ENCODE measurements at regions not wholly inside any gene's neighbourhood (a gene's known extent, or its start where the extent isn't known, plus 50 kb on each side); places are given as distances from the start of the nearest gene placed in this dataset.

- Histone ChIP-seq H3K4me2 (no peak overlapping the region), H3K9me3 (ENCODE audit: insufficient read depth, low read depth) (no peaks in the 10 kb centered on the region), H3F3A (ENCODE audit: insufficient read depth, low read depth) (no peaks in the 10 kb centered on the region), H3K79me2 (ENCODE audit: low read depth) (no peaks in the 10 kb centered on the region), H3K4me3 (no peak overlapping the region), H2AFZ (no peak overlapping the region), H3K27me3 (ENCODE audit: insufficient read depth, low read depth) (peaks cover 95% of the 10 kb centered on the region), H3K27ac (no peak overlapping the region), H3K36me3 (ENCODE audit: low read depth) (no peaks in the 10 kb centered on the region), H3K4me1 (replicated peaks; ENCODE audit: insufficient read depth) (peaks cover 5% of the 10 kb centered on the region; the same call in 1 of the 2 replicates), H3K9me2 (ENCODE audit: insufficient read depth) (no peaks in the 10 kb centered on the region), H4K20me1 (ENCODE audit: insufficient read depth) (no peaks in the 10 kb centered on the region; the same call in 1 of the 2 replicates)
- no peak for TF ChIP-seq CTCF (conservative IDR thresholded peaks at IDR 0.05)
- no peak for TF ChIP-seq EZH2 (IDR thresholded peaks at IDR 0.05; ENCODE audit: low read depth)
- intact Hi-C loops (cut with micrococcal nuclease; ENCODE audit: unreplicated experiment): no loop called here
- DNase-seq: no peak
- no TSS peak for BruUV-seq (replicated peaks)
- POLR2A ChIA-PET (ENCODE audit: unreplicated experiment): no interaction called here
- CTCF ChIA-PET: no interaction called here
These were observed 60.9 kb upstream of the FBRSL1 start for GRCh38 chr12:132428936-132429601.

GRCh38 chr12:132427999-132428935 lies 61.7 kb upstream of the FBRSL1 start:
- intact Hi-C loops (cut with micrococcal nuclease; ENCODE audit: unreplicated experiment): no loop called here
- no peaks in the 10 kb centered on the region; the same call in 1 of the 2 replicates for H4K20me1 ChIP-seq (ENCODE audit: insufficient read depth)
- no peaks in the 10 kb centered on the region for H3K9me3 ChIP-seq (ENCODE audit: insufficient read depth, low read depth)
- no peaks in the 10 kb centered on the region for H3K36me3 ChIP-seq (ENCODE audit: low read depth)
- no peak overlapping the region for H3K4me2 ChIP-seq
- peaks cover 5% of the 10 kb centered on the region; the same call in 1 of the 2 replicates for H3K4me1 ChIP-seq (replicated peaks; ENCODE audit: insufficient read depth)
- H3F3A ChIP-seq (ENCODE audit: insufficient read depth, low read depth): no peaks in the 10 kb centered on the region; the same call in 1 of the 2 replicates
- H3K27ac ChIP-seq: no peak overlapping the region
- H2AFZ ChIP-seq: no peak overlapping the region
- no peak overlapping the region for H3K4me3 ChIP-seq
- ChIA-PET POLR2A (ENCODE audit: unreplicated experiment) (no interaction called here), CTCF (no interaction called here)
- TF ChIP-seq EZH2 (IDR thresholded peaks at IDR 0.05; ENCODE audit: low read depth) (no peak), CTCF (conservative IDR thresholded peaks at IDR 0.05) (no peak)
- H3K27me3 ChIP-seq (ENCODE audit: insufficient read depth, low read depth): peaks cover 95% of the 10 kb centered on the region
- H3K79me2 ChIP-seq (ENCODE audit: low read depth): no peaks in the 10 kb centered on the region
- no peaks in the 10 kb centered on the region for H3K9me2 ChIP-seq (ENCODE audit: insufficient read depth)
- no TSS peak for BruUV-seq (replicated peaks)
- no peak for DNase-seq

GRCh38 chr12:132427174-132427768 lies 62.7 kb upstream of the FBRSL1 start:
- Histone ChIP-seq H3K4me2 (no peak overlapping the region), H3K79me2 (ENCODE audit: low read depth) (no peaks in the 10 kb centered on the region), H3K27me3 (ENCODE audit: insufficient read depth, low read depth) (peaks cover 95% of the 10 kb centered on the region), H3K9me3 (ENCODE audit: insufficient read depth, low read depth) (no peaks in the 10 kb centered on the region), H3K9me2 (ENCODE audit: insufficient read depth) (no peaks in the 10 kb centered on the region), H3K27ac (no peak overlapping the region), H3F3A (ENCODE audit: insufficient read depth, low read depth) (no peaks in the 10 kb centered on the region; the same call in 1 of the 2 replicates), H2AFZ (no peak overlapping the region), H3K4me3 (no peak overlapping the region), H3K36me3 (ENCODE audit: low read depth) (no peaks in the 10 kb centered on the region), H4K20me1 (ENCODE audit: insufficient read depth) (no peaks in the 10 kb centered on the region; the same call in 1 of the 2 replicates), H3K4me1 (replicated peaks; ENCODE audit: insufficient read depth) (peaks cover 5% of the 10 kb centered on the region; the same call in 1 of the 2 replicates)
- ChIA-PET POLR2A (ENCODE audit: unreplicated experiment) (no interaction called here), CTCF (no interaction called here)
- TF ChIP-seq EZH2 (IDR thresholded peaks at IDR 0.05; ENCODE audit: low read depth) (no peak), CTCF (conservative IDR thresholded peaks at IDR 0.05) (no peak)
- BruUV-seq (replicated peaks): no TSS peak
- intact Hi-C loops (cut with micrococcal nuclease; ENCODE audit: unreplicated experiment): no loop called here
- no peak for DNase-seq
